Endothelial cell (in vitro differentiated cells): ENCODE measurements at regions not wholly inside any gene's neighbourhood (a gene's known extent, or its start where the extent isn't known, plus 50 kb on each side); places are given as distances from the start of the nearest gene placed in this dataset.

ENCODE experiments used
- DNase-seq: peaks from one replicate; pipeline ENCODE4 v3.0.0; 2021; ENCODE audit warnings: low spot score
- H3K27ac Mint-ChIP-seq: one replicate; pipeline ENCODE4 v1.8.0; 2021; ENCODE audit warnings: mixed read lengths, inconsistent platforms; ENCODE audit not compliant: unreplicated experiment
- H3K27me3 Mint-ChIP-seq: one replicate; pipeline ENCODE4 v1.8.0; 2021; ENCODE audit warnings: mild to moderate bottlenecking, moderate library complexity, mixed read lengths, inconsistent platforms; ENCODE audit not compliant: unreplicated experiment
- H3K36me3 Mint-ChIP-seq: one replicate; pipeline ENCODE4 v1.8.0; 2021; ENCODE audit warnings: mild to moderate bottlenecking, low read depth, mixed read lengths, inconsistent platforms; ENCODE audit not compliant: unreplicated experiment
- H3K4me1 Mint-ChIP-seq: one replicate; pipeline ENCODE4 v1.8.0; 2021; ENCODE audit warnings: mild to moderate bottlenecking, mixed read lengths, inconsistent platforms; ENCODE audit not compliant: unreplicated experiment
- H3K4me3 Mint-ChIP-seq: one replicate; pipeline ENCODE4 v1.8.0; 2021; ENCODE audit warnings: mild to moderate bottlenecking, mixed read lengths, inconsistent platforms; ENCODE audit not compliant: unreplicated experiment
- H3K9me3 Mint-ChIP-seq: one replicate; pipeline ENCODE4 v1.8.0; 2021; ENCODE audit warnings: mixed read lengths, inconsistent platforms; ENCODE audit not compliant: unreplicated experiment
- TF ChIP-seq, protein P1 (sequence below): fragments of 200-600 bp; sonication (generic); IDR thresholded peaks from one replicate; pipeline ENCODE4 v1.5.0; 2021; ENCODE audit warnings: antibody characterized with exemption; ENCODE audit not compliant: unreplicated experiment

DNA sequence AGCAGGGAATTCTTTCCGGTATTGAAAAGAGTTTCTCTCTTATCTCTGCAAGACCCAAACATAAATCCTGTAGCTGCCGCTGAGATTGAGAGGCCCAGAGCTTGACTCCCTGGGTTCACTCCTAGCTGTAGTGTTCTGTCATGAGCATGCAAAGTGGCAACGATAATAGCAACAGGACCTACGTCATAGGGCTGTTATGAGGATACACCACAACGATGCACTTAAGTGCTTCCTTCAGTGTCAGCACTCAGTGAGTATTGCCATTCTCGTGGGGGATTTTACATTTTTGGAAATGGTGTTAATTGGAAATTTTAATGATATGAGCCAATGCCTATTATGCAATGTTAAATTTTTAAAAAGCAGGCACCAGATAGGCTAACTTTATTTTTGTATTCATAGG is 199.8 kb downstream of the CYLD start:
- H3K27me3 Mint-ChIP-seq, result no peaks in the 10 kb centered on the region
- H3K4me3 Mint-ChIP-seq, result no peak overlapping the region
- H3K4me1 Mint-ChIP-seq, result no peaks in the 10 kb centered on the region
- DNase-seq, result no peak
- TF ChIP-seq, protein P1, sequence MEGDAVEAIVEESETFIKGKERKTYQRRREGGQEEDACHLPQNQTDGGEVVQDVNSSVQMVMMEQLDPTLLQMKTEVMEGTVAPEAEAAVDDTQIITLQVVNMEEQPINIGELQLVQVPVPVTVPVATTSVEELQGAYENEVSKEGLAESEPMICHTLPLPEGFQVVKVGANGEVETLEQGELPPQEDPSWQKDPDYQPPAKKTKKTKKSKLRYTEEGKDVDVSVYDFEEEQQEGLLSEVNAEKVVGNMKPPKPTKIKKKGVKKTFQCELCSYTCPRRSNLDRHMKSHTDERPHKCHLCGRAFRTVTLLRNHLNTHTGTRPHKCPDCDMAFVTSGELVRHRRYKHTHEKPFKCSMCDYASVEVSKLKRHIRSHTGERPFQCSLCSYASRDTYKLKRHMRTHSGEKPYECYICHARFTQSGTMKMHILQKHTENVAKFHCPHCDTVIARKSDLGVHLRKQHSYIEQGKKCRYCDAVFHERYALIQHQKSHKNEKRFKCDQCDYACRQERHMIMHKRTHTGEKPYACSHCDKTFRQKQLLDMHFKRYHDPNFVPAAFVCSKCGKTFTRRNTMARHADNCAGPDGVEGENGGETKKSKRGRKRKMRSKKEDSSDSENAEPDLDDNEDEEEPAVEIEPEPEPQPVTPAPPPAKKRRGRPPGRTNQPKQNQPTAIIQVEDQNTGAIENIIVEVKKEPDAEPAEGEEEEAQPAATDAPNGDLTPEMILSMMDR, result no peak
- H3K9me3 Mint-ChIP-seq, result no peaks in the 10 kb centered on the region
- no peak overlapping the region for H3K27ac Mint-ChIP-seq
- H3K36me3 Mint-ChIP-seq, result no peaks in the 10 kb centered on the region

DNA sequence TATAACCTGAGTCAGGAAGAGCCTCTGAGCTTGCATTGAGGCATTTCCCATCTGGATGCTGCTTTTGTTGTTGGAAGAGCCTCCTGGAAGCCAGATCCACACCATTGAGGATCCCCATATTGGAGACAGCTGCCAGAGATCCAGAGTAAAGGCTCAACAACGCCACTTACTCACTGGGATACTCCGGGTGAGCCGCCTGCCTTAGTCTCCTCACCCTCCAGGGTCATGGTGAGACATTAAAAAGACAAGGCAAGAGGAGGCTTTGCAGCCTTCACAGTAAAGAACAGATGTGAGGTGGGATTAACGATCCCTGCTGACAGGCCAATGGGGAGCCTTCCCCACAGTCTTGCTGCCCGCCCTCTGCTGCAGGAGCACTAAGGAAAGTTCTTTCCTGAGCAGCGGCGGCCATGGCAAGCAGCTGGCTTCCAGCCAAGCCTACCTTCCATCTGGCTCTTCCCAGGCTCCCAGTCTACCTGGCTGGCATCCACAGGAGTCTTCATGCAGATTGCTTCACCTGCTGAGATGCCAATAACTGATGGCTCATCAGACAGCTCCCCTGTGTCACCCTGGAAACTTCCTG is 198.5 kb downstream of the CYLD start:
- H3K27ac Mint-ChIP-seq, result no peak overlapping the region
- H3K27me3 Mint-ChIP-seq, result no peaks in the 10 kb centered on the region
- H3K36me3 Mint-ChIP-seq, result no peaks in the 10 kb centered on the region
- no peak overlapping the region for H3K4me3 Mint-ChIP-seq
- H3K9me3 Mint-ChIP-seq, result no peaks in the 10 kb centered on the region
- DNase-seq, result no peak
- no peaks in the 10 kb centered on the region for H3K4me1 Mint-ChIP-seq
- TF ChIP-seq, protein P1, result no peak

DNA sequence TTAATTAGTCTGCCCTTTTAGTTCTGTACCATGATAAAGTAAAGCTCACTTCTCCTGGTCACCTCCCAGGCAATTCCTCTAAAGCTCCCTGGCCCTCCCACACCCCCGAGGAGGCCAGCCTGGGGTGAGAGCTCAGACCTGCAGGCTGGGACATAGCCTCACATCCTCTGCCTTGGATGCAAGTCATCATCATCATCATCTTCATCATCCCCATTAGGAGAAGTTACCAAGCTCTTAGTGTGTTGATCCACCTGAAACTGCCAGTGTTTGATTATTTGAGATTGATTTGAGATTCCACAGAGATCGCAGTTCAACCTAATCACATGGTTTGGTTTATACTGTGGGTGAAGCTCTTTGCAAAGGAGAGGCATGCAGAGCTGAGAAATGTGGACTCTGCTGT is 197.5 kb downstream of the CYLD start:
- H3K36me3 Mint-ChIP-seq, result no peaks in the 10 kb centered on the region
- H3K27me3 Mint-ChIP-seq, result no peaks in the 10 kb centered on the region
- DNase-seq, result no peak
- H3K4me1 Mint-ChIP-seq, result no peaks in the 10 kb centered on the region
- H3K9me3 Mint-ChIP-seq, result no peaks in the 10 kb centered on the region
- no peak overlapping the region for H3K27ac Mint-ChIP-seq
- no peak overlapping the region for H3K4me3 Mint-ChIP-seq
- TF ChIP-seq, protein P1, result no peak

DNA sequence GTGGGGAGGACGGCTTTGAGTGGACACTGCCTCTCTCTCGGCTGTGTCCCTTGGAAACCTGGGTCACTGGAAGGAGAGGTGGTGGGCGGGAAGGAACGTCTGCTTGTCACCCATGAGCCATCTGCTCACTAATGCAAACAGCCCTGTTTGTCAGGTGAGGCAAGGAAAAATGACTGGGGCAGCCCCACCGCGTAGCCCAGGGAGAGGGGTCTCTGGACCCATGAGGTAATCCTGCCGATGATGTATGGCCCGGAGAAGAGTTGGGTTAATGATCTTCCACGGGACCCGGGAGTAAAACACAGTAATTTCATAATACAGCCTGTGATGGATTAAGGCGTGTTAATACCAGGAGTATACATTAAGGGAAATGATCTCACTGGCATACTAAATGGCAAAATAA is 197.0 kb downstream of the CYLD start:
- H3K27me3 Mint-ChIP-seq, result no peaks in the 10 kb centered on the region
- no peak for DNase-seq
- no peaks in the 10 kb centered on the region for H3K9me3 Mint-ChIP-seq
- TF ChIP-seq, protein P1, result no peak
- H3K27ac Mint-ChIP-seq, result no peak overlapping the region
- H3K36me3 Mint-ChIP-seq, result no peaks in the 10 kb centered on the region
- H3K4me3 Mint-ChIP-seq, result no peak overlapping the region
- no peaks in the 10 kb centered on the region for H3K4me1 Mint-ChIP-seq

DNA sequence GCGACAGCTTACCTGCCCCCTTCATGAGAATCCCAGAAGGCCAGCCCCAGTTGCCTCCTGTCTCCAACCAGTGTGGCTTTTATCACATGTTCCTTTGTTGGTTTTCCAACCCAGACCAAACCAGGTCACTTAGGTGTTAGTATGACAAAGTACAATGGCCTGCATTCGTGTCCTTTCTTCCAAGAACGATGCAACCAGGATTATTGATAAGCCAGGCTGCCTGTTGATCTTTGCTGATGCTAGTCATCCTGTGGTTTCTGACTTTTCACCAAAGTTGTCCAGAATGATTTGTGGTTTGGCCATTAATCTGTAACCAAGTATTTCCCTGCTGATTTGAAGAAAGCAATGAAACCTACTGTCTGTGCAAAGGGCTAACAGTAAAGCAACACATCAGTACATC is 191.4 kb downstream of the CYLD start:
- TF ChIP-seq, protein P1, result no peak
- H3K9me3 Mint-ChIP-seq, result no peaks in the 10 kb centered on the region
- no peaks in the 10 kb centered on the region for H3K4me1 Mint-ChIP-seq
- no peak overlapping the region for H3K4me3 Mint-ChIP-seq
- no peaks in the 10 kb centered on the region for H3K27me3 Mint-ChIP-seq
- no peak overlapping the region for H3K27ac Mint-ChIP-seq
- no peaks in the 10 kb centered on the region for H3K36me3 Mint-ChIP-seq
- DNase-seq, result no peak
